HG03521 (cell line): ENCODE measurements at regions not wholly inside any gene's neighbourhood (a gene's known extent, or its start where the extent isn't known, plus 50 kb on each side); places are given as distances from the start of the nearest gene placed in this dataset.

Experiments
- ATAC-seq: cut with Tn5 transposase; IDR thresholded peaks from one replicate; pipeline ENCODE4 v1.9.1; 2021; ENCODE audit warnings: mild to moderate bottlenecking, moderate library complexity; ENCODE audit not compliant: unreplicated experiment

DNA sequence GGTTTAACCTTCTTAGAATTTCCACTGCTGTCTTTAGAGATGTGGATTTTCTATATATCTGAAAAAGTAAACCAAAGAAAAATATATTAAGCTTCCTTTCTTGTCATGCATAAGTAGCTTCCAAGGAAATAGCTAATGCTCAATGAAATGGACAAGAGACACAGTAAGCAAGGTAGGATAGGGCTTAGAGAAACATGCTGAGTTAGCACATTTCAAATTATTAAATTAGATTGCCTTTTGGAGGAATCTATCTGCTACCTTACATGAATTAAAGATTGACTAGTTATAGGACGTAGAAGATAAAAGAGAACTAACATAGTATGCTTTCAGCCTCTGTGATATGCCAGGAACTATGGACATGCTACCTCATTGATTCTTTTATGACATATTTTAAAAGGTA lies 824.6 kb downstream of the TUSC7 start:
- ATAC-seq = no peak

DNA sequence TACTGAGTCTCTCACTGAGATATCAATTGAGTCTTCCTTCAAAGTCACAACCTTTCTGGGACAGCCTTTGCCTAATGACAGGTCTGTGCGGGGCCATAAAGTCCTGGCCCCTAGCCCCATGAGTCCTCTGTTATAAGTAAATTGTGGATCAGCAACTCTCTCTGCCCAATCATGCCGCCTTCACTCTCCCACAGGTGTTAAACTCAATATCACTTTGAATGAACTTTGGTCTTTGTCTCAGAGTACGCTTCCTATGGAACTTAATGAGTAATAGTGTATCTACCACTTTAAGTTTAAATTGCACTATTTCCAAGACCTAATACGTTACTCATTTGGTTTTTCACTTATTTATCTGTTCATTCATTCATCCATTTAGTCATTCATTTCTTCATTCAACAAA lies 826.4 kb downstream of the TUSC7 start:
- no peak for ATAC-seq

- ATAC-seq = no peak
Observed at GRCh38 chr3:117537949-117538348, 828.4 kb downstream of the TUSC7 start.

- ATAC-seq = no peak
Observed at GRCh38 chr3:117539729-117540128, 830.1 kb downstream of the TUSC7 start.

GRCh38 chr3:117540597-117540996 lies 831.0 kb downstream of the TUSC7 start:
- no peak for ATAC-seq

GRCh38 chr3:117541721-117542120 lies 832.1 kb downstream of the TUSC7 start:
- ATAC-seq = no peak

DNA sequence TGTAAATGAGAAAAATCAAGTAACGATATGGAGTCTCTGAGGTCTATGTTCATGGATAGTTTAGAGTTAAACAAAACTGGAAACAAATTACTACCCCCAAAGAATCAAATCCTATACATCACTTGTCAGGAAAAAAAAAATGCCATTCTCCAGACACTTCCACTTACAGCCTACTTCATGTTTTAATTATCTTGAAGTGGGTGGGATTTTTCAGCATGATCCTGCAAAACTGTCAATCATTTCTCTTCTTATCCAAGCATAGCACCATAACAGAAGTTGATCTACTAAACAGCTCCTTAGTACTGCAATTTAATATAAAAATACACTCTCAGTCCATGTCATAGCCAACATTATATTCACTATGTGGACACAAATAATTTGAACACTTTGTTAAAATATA lies 833.9 kb downstream of the TUSC7 start:
- no peak for ATAC-seq

- ATAC-seq = no peak
Observed at GRCh38 chr3:117545484-117545883, 835.9 kb downstream of the TUSC7 start.

DNA sequence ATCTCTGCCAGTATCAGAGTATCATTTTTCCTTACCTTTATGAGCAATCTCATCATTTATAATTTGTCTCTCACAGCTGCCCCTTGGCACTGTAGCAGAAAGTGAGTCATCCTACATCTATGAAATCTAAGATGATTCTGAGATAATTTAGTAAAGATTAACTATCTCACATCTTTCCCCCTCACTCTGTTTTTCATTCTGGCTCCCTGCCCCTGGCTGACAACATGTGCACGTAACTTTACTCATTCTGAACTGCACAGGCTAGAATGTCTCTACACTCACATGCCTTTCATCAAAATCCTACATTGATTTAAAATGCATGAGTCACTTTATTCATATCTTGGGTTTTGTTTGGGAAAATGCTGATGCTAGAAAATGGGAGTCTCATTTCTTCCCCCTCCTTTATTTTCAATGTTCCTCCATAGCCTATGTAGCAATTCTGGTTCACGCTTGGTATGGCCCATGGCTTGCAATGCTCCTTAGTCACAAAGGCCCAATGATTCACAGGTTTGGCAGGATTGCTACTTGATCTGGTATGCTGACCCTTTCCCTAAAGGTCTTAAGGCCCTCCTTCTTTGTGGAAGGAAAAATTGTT lies 838.5 kb downstream of the TUSC7 start:
- no peak for ATAC-seq

- no peak for ATAC-seq
Observed at GRCh38 chr3:117548600-117548999, 839.0 kb downstream of the TUSC7 start.

GRCh38 chr3:117549716-117550115 lies 840.1 kb downstream of the TUSC7 start:
- no peak for ATAC-seq

DNA sequence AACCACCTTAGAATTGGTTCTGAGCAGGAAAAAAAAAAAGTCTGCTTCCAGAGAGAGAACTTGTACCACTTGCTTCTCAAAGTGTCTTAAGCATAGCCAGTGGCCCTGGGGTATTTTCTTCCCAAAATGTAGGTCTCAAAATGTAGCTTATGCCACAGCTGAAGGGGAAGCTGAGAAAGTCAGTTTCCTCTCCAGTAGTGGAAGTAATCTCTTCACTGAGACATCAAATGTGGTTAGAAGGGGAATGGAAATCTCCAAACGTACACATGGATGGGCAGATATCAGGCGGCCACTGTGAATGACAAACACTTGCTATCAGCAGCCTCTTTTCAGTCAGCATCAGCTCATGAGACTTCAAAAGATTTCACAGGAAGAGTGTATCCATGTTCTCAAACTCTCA lies 841.2 kb downstream of the TUSC7 start:
- no peak for ATAC-seq

- peak; percentile 96 for ATAC-seq
Observed at GRCh38 chr3:117553461-117553860, 843.9 kb downstream of the TUSC7 start.

DNA sequence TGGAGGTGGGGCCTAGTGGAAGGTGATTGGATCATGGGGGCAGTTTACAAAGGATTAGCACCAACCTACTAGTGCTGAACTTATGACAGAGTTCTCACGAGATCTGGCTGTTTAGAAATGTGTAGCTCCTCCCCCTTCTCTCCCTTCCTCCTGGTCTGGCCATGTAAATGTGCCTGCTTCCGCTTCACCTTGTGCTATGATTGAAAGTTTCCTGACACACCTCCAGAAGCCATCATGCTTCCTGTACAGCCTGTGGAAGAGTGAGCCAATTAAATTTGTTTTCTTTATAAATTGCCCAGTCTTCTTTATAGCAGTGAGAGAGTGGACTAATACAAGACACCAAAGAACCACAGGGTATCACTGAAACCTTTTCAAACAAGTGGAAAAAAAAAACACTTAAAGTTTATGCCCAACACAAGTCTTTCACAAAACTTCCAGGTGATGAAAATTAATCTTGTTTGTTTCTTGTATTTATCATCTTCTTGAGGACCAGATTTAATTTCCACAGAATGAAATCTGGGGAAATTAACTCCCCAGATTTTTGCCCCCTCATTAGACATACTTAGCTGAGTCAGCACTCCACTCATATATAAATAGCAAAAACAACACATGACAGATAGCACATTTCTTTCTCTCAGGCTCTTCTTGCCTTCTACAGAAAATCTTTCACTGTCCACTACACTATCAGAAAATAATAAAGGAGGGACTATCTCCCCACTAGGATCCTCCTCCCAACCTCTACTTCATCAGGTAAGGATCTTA lies 847.2 kb downstream of the TUSC7 start:
- ATAC-seq = no peak

GRCh38 chr3:117557464-117558090 lies 848.0 kb downstream of the TUSC7 start:
- no peak for ATAC-seq

GRCh38 chr3:117558681-117559080 lies 849.1 kb downstream of the TUSC7 start:
- ATAC-seq = no peak

GRCh38 chr3:117562000-117562399 lies 852.4 kb downstream of the TUSC7 start:
- no peak for ATAC-seq

- no peak for ATAC-seq
Observed at GRCh38 chr3:117563063-117563462, 853.5 kb downstream of the TUSC7 start.

DNA sequence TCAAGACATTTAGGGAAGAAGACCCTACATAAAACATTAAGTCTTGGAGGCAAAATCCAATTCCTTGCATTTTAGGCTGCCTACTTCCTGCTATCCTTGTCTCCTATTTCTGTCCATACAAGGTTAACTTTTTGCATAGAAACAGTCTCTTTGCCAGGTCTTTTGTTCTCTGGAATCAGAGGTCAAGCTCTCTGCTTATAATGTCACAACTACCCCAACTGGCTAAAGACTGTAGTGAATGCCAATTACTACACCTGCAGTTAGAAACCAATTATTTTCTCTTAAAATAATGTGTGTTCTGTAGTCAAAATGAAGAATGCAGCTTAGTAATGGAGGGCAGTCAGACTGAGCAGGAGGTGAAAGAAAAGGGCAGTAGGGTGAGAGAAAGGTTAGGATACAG lies 856.2 kb downstream of the TUSC7 start:
- ATAC-seq = no peak

DNA sequence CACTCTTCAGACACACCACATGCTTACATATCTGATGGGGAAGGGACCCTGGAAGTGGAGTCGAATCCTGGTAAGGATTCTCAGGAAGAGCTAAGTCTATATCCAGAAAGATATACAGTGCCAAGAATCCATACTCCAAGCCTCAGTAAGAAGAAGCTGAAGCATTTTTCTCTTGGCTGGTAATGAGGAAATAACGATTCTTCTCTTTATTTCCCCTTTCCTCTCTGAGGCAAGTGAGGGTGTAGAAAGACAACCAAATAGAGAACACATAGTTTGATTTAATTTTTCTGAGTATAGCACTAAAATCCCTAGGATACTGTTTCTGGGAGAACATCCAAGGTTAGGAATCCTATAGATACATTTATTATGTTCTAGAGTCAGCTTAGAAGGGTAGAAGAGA lies 857.3 kb downstream of the TUSC7 start:
- no peak for ATAC-seq

DNA sequence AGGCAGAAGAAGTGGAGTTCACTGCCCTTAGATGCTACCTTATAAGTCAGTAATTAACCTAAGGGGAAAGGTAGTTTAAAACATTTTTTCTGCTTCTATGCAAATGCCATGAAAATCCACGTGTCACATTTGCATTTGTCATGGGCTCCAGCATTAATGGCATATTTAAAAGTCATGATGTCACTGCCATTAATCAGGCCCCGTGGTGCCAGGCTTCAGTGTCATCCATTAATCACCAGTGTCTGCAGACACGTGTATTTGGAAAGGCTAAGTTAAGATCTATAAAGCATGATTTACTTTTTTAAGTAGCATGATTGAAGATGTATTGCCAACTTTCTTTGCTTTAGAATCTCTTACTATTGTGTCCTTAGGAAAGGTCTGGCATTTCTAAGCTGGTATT lies 857.8 kb downstream of the TUSC7 start:
- ATAC-seq = no peak

DNA sequence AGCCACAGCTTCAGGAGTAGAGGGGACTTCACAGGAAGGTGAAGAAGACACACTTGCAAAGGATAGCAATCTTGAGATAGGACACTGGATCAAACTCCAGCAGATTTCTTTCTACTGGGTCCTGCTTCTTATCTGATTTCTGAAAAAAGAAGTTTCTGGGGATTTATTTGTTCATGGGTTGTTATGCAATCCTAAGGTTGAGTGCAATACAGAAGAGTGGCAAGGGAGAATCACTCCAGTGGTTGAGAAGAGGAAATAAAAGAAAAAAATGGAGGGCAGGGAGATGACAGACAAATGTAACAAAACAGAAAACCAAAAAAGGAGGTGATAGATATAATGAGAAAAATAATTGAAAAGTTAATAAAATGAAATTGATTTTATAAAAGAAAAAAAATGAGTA lies 858.3 kb downstream of the TUSC7 start:
- no peak for ATAC-seq
